GM18502 (cell line): ENCODE measurements at regions not wholly inside any gene's neighbourhood (a gene's known extent, or its start where the extent isn't known, plus 50 kb on each side); places are given as distances from the start of the nearest gene placed in this dataset.
A peak's percentile ranks its signal among the peaks of the same experiment; 100 is the strongest.
"Not testable (repeated sequence)": the region's sequence is repeated elsewhere in the genome, so short reads cannot be mapped to it uniquely, and the experiment has no call there.

Source experiments
- ATAC-seq: cut with Tn5 transposase; IDR thresholded peaks from one replicate; pipeline ENCODE4 v1.9.1; 2021; ENCODE audit warnings: mild to moderate bottlenecking; ENCODE audit not compliant: unreplicated experiment, poor library complexity

DNA sequence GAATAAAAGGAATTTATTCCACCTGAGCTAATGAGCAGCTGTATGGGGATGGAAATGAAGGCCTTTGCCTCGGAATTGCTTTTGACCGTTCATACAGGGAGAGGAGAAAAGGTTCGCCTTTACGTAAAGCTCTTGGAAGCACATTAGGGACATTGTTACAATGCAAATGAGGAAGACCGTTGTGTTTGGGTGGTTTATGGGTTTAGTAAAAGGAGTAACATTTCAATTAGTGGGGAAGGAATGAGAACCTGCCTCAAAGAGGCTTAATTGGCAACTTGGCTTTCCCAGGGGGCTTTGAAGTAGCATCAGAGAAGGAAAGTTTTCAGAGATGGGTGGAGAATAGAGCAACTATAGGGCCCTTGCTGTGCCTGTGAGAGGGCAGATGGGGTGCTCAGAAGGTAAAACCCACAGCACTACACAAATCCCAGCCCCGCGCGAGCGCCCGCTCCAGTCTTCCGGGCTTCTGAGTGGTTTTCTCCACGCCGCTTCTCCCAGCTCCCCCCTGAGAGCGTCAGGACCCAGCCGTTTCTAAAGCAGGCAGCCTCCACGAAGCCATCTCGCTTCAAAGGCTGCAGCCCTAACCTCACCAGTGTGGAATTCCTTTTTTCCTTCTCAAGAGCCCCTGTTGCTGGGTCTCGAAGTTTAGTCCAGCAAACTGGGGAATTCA is 192.0 kb upstream of the HES1 start:
- ATAC-seq, result no peak

DNA sequence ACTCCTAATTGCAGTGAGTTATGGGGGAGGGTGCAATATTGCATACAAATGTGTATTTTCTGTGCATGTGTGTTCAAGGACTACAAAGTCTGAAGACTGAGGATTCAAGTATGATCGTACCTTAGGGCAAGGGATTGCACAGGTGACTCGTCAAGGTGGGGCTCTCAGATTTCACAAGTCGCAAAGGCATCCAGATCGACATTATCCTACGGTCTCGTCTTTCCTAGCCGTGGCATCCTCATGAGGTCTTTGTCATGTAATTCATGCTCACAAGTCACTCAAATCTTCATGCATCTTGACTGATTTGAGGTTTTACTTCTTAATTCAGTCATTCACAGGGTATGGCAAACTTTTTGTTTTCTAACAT is 191.4 kb upstream of the HES1 start:
- ATAC-seq, result no peak

- no peak for ATAC-seq
These were observed 190.8 kb upstream of the HES1 start for GRCh38 chr3:193945143-193945542.

- ATAC-seq, result no peak
These were observed 189.0 kb upstream of the HES1 start for GRCh38 chr3:193946945-193947344.

GRCh38 chr3:193947596-193947995 is 188.4 kb upstream of the HES1 start:
- no peak for ATAC-seq

DNA sequence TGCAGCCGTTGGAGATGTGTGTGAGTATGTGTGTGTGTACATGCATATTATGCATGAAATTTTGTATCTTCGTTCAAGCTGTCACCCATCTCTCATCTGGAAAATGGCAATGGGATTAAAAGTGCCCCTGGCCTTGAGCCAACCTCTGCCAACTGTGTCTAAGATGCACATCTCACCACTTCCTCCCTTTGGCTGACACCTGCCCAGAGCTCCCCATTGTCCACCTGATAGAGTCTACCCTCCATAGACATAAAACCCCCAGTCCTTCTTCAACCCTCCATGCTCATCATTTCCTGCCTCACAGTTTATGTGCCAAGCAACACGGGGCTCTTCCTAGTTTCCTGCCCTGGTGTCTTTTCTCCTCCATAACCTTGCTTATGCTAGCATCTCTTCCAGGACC is 187.5 kb upstream of the HES1 start:
- no peak for ATAC-seq

GRCh38 chr3:193951859-193952258 is 184.1 kb upstream of the HES1 start:
- ATAC-seq, result no peak

GRCh38 chr3:193954752-193955151 is 181.2 kb upstream of the HES1 start:
- no peak for ATAC-seq

DNA sequence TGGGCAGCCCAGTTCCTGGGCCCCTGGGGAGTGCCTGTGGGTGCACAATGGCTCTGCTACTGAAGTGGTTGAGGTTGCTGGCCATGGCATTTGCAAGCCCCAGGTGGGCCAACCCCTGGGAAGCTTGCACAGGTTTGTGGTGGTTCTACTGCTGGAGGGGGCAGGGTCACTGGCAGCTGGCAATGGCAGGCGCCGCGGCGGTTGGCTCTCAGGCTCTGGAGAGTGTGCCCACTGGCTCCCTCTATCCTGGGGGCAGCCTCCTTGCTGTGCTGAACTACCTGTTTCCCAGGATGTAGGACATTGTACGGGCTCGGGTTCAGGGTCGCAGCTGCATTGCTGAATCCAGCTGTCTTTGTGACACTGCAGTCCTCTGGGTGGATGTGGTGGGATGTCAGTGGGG is 180.2 kb upstream of the HES1 start:
- no peak for ATAC-seq

DNA sequence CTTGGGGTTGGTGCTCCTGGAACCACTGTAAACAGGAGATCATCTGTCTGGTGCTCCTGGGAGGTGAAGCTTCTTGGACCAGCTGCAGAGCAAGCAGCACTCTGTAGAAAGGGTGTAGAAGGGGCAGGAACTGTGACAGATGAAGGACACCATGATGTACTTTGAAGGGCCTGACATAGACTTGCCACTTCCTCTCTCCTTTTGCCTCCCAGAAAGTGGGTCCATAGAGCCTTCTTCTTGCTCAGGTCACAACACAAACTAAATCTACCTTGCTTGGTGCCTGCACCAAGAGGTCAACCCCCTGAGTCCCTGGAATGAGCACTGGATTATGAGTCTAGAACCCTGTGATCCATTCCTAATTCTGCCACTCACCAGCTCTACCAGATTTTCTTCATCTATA is 176.1 kb upstream of the HES1 start:
- no peak for ATAC-seq

- no peak for ATAC-seq
These were observed 175.3 kb upstream of the HES1 start for GRCh38 chr3:193960487-193961274.

DNA sequence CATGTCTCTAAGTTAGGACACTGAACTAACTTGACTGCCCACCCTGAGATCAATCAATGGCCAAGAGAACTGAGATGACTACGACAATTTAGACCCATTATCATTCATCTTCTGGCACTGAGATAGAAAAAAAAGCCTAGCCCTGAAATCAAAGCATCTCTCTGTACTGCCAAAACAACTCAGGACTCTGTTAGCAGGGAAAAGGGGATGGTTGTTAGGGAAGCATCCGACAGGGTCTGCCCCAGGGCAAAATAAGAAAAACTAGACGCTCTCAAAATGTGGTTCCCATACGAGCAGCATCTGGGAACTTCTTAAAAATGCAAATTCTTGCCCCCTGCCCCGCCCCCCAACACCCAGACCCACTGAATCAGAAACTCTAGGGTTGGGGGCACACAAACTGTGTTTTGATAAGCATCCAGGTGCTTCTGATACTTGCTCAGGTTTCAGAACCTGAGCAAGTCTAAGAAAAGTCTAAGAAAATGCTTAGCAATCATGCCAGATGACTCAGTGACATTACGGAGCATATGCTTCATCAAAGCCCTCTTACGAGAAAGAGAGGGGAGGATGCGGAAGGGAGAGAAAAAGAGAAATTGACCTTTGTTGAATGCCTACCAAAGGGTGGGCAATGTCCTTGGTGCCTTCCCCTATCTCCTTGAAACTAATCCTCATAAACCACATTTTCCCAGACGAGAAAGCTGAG is 172.8 kb upstream of the HES1 start:
- no peak for ATAC-seq

DNA sequence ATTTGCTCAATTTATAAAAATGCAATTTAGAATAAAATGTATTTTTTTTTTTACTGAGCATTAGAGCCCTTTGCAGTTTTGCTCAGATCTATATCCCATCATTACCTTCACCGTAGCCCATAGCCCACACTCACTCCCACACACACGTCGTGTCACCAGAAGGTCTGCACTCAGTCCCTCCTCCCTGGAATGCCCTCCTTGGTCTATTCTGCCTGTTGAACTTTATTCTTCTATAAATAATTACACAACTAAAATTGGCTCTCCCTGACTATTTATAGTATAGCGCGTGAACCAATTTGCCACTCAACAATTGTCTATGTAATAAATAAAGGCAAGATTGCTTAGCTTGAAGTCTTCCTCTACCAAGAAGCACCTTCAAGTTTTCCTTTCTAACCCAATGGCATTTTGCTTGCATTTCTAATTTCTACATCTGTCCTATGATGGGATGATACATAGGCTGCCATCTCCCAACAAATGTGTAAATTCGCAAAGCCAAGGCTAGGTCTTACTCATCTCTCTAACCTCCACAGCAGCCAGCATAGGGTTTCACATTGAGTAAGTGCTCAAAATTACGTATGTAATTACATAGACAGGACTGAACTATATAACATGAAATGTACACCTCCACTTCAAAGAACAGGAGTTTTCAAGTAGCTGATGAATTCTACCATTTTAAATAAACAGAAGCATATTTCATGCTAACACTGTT is 172.0 kb upstream of the HES1 start:
- no peak for ATAC-seq

DNA sequence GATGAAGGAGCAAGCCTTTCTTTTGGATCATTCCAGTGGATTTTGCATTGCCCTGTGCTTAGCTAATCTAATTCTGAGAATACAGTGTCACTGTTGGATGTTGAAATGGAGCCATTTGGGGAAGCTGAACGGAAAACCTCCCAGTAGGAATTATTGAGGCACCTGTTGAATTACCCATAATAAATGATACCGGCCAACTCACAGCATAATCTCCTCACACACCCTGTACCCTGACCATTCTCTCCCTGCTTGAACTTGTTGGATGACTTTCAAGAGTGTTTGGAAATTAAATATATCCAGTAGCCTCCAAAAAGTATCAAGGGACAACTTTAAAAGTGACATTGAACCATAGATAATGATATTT is 171.4 kb upstream of the HES1 start:
- no peak for ATAC-seq

GRCh38 chr3:193968380-193968974 is 167.5 kb upstream of the HES1 start:
- no peak for ATAC-seq

- not testable (repeated sequence) for ATAC-seq
These were observed 165.7 kb upstream of the HES1 start for GRCh38 chr3:193970131-193970772.

GRCh38 chr3:193970773-193971206 is 165.2 kb upstream of the HES1 start:
- peak; percentile 30 for ATAC-seq

GRCh38 chr3:193971261-193971751 is 164.6 kb upstream of the HES1 start:
- ATAC-seq, result peak; percentile 82

DNA sequence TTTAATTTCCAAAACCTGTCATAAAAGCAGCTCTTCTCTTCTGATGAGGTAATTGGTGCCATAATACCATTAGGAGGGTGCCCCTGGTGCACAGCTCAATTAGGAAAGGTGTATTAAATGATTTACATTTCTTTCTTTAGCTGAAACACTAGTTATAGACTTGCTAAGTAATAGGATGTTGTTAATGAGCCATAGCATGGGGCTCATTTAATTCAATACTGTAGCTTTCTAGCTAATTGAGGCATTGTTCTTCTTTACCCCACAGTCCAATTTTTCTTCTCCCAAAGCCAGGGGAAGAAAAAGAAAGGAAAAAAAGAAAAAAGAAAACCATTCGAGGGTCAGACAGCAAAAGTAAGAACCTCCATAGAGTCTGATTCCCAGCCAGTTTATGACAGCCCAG is 164.0 kb upstream of the HES1 start:
- no peak for ATAC-seq

DNA sequence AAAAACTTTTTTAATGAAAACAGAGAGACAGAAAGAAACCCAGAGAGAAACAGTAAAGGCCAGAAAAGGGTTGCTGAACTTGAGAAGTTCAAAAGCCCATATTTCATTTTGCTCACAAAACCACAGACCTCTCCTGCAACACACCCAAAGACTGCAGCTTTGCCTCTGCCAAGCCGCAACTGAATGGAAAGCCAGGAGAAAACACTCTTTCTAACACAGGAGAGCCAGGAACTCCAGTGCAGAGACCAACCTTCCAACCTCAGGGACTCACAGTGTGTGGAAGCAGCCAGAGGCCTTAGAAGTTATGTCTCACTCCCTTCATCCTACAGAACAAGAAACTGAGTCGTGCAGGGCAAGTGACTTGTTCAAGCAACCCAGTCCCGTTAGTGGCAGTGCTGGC is 163.1 kb upstream of the HES1 start:
- no peak for ATAC-seq
